Cardiac septum (tissue), 1 donor: ENCODE measurements at regions not wholly inside any gene's neighbourhood (a gene's known extent, or its start where the extent isn't known, plus 50 kb on each side); places are given as distances from the start of the nearest gene placed in this dataset.

ENCODE experiments used
- DNase-seq: peaks from one replicate; pipeline ENCODE4 v3.0.0-alpha.2; 2020; ENCODE audit warnings: low spot score
- intact Hi-C: fragments of 100-400 bp; cut with DNase I; formaldehyde crosslinking; loops from one replicate; pipeline ENCODE4 v1.14.0; 2022
- donor health status: DM: no; HTN: no; CAD: no.

DNA sequence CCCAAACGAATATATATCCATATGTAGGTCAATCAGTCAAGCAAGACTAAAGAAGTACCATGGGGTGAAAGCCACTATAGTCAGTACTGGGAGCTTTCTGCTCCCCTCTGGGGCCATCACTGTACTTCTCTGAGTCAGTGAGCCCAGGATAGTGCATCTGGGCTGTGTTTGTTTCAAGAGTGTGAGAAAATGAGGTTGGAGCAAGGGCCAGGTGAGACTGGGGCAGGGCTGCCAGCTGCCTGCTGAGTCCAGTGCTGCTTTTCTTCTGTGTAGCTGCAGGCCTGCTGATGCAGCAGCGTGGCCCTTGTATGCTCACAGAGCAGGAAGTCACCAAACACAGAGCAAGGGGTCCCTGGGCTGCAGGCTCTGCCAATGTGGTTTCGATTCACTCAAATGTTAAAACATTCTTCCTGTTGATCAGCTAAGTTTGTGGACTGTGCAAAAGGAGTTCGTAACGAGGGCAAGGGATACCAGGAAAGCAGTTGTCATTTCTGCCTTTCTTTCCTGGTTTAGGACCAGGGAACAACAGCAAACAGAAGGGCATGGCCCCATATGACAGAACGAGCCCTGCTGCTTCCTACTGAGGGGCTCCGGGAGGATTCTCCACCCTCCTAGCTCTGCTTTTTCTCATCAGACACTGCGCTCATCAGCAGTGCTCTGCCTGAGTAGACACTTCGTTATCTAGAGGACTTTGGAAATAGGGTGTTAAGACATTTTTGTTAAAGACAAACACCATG lies 65.4 kb upstream of the TNS3 start:
- intact Hi-C loops, result no loop called here
- DNase-seq, result no peak

GRCh38 chr7:47643716-47644400 lies 61.9 kb upstream of the TNS3 start:
- DNase-seq, result peak; percentile 19
- intact Hi-C loops, result no loop called here

- no peak for DNase-seq
These were observed 58.4 kb upstream of the TNS3 start for GRCh38 chr7:47640265-47640664.

DNA sequence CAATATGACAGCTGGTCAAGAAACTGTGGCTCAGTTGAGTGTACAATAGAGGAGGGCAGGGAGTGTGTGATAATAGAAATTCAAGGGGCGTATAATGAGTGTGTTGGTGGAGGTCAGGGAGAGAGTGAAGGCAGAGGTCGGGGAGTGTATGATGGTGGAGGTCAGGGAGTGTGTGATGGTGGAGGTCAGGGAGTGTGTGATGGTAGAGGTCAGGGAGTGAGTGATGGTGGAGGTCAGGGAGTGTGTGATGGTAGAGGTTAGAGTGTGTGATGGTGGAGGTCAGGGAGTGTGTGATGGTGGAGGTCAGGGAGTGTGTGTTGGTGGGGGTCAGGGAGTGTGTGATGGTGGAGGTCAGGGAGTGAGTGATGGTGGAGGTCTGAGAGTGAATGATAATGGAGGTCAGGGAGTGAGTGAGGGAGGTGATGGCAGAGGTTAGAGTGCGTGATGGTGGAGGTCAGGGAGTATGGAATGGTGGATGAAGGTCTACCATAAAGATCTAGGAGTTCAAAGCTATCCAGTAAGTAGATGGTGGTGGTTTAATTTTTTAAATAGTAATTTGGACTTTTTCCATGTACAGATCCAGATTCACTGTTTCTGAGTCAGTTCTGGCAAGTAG lies 57.7 kb upstream of the TNS3 start:
- intact Hi-C loops, result no loop called here

More at GRCh38 chr7:47640265-47640664, 58.4 kb upstream of the TNS3 start:
- intact Hi-C loops, result no loop called here

DNA sequence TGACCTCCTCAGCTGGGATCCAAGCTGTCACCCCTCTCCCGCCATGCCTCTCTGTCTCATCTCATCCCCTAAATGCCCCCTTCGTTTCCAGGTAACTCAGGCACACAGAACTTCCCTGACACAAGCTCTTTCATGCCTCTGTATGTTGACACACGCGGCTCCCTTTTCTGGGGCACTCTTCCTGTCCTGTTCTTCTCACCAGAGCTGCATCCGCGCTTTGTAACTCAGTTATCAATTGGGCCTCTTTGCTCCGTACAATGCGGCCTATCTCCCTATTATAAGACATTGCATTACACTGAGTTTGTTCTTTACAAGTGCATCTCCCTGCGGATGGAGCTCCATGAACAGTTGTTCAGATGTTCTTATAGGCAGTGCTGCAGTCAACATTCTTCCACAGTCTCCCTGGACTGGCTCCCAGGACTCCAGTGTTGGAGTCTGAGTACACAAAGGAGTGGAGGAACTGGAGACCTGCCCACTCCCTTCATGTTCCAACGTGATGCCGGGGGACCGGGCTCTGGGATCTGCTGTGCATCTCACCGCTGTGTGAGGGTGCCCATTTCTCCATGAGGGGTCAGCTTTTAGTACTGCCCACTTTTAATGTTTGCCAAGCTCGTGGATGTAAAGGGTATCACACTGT lies 56.9 kb upstream of the TNS3 start:
- DNase-seq, result no peak
- intact Hi-C loops, result no loop called here

More for the DNA sequence above, 57.7 kb upstream of the TNS3 start:
- no peak for DNase-seq

DNA sequence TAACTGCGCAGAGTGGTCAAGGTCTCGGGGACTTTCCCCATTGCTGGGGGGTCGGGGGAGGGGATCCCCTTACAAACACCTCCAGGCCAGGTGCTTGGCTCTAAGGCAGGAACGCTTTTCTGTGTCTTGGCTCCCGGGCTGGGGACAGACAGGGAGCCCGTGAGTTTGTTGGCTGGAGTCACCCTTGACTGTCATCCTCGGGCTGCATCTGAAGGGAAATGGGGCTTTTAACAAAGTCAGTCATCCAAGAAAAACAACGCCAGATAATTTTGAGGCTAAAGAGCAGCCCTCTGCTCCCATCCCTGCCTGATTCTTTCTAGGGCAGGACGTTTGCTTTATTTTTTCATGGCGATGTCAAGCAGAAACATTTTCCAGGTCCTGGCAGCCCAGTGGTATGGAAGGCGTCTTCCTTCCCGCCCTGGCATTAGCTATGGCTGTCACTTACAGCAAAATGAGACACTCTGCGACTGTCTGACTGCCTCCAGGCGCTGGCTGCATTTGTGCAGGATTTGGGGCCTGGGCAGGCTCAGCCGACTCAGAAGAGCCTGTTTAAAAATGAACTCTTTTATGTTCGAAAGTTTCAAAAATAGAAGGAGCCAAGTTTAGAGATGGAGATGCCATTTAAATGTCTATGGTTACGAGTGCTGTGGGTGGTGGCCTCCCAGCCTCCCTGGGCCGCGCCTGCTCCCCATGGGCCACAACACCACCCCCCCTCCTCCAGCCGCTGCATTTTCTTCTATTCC lies 54.7 kb upstream of the TNS3 start:
- intact Hi-C loops, result no loop called here
- no peak for DNase-seq

DNA sequence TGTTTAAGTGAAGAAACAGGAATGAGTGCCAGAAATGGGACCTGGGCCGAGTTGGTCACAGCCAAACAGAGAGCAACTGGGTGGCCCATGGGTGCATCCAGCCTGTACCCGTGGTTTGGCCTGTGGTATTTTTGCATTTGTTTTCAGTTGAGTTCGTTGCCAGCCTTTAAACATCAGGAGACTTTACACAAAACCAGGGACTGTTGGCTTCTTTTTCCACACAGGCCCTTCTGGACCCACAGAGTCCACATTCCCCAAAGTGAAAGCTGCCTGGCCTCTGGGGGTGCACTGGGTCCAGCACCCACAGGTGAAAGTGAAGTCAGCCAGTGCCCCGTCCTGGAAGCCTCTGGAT lies 54.1 kb upstream of the TNS3 start:
- intact Hi-C loops, result no loop called here
- DNase-seq, result no peak

DNA sequence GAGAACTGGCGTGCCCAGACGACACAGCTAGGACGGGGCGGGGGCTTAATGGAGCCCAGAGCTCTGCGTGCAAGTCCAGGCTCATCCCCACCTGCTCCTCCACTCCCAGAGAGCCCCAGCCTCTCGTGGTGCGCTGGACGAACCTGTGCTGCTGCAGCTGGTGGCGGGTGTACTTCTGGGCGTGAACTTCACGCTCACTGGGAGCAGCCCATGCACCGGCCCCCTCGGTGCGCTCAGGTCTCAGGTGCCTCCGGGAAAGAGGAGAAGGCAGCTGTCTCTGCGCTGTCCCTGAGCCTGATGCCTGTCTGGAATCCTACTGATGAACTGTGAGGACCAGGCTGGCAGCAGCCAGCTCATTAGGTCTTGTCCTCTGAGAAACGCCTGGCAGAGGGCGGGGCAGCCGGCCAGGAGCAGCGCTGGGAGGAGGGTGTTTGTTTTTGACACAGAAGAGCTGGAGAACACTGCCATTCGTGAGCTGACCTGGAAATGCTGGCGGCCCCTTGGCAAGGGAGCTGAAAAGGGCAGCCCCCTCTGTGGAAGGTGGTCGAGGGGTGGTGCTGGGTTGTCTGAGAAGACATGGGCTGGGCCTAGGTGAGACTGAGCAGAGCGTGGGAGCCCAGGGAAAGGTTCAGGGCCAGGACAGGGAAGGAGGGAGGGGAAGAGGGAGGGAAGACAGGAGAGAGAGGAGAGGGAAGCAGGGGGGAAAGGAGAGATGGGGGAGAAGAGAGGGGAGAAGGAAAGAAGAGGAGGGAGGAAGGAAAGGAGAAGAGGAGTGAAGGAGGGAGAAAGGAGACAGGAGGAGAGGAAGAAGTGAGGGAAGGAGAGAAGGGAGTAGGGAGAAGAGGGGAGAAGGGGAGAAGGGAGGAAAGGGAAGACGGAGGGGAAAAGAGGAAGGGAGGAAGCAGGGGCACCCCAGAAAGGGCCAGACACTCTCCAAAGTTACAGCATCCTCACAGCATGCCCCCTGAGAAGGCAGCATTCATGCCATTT lies 53.5 kb upstream of the TNS3 start:
- intact Hi-C loops, result no loop called here
- DNase-seq, result no peak

DNA sequence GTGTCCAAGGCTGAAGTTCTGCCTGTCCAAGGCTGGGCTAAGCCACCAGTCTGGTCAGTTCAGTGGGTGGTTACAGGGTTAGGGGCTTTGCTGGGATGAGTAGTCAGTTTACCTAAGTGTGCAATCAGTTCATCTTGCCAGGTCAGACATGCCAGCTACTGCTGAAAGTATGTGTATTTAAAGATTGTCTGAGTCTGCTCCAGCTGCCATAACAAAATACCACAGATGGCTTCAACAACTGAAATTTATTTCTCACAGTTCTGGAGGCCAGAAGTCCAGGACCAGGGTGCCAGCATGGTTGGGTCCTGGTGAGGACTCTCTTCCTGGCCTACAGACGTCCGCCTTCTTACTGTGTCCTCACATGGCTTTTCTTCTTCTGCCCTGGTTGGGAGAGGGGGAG lies 52.4 kb upstream of the TNS3 start:
- intact Hi-C loops, result no loop called here

GRCh38 chr7:47633134-47633533 lies 51.2 kb upstream of the TNS3 start:
- DNase-seq, result peak; percentile 24
- intact Hi-C loops, result no loop called here

More for the DNA sequence above, 52.4 kb upstream of the TNS3 start:
- no peak for DNase-seq
